ENCODE measurements at regions not wholly inside any gene's neighbourhood (a gene's known extent, or its start where the extent isn't known, plus 50 kb on each side); places are given as distances from the start of the nearest gene placed in this dataset.

DNA sequence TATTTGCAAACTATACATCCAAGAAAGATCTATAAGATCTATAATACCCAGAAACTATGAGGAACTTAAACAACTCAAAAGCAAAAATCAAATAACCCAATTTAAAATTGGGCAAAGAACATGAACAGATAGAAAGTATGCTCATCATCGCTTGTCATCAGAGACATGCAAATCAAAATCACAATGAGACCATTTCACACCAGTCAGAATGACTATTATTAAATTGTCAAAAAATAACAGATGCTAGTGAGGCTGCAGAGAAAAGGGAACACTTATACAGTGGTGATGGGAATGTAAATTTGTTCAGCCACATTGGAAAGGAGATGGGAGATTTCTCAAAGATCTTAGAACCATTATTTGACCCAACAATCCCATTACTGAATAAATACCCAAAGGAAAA is 1451.7 kb upstream of the ADGRL3 start:
- TF ChIP-seq, protein P1, sequence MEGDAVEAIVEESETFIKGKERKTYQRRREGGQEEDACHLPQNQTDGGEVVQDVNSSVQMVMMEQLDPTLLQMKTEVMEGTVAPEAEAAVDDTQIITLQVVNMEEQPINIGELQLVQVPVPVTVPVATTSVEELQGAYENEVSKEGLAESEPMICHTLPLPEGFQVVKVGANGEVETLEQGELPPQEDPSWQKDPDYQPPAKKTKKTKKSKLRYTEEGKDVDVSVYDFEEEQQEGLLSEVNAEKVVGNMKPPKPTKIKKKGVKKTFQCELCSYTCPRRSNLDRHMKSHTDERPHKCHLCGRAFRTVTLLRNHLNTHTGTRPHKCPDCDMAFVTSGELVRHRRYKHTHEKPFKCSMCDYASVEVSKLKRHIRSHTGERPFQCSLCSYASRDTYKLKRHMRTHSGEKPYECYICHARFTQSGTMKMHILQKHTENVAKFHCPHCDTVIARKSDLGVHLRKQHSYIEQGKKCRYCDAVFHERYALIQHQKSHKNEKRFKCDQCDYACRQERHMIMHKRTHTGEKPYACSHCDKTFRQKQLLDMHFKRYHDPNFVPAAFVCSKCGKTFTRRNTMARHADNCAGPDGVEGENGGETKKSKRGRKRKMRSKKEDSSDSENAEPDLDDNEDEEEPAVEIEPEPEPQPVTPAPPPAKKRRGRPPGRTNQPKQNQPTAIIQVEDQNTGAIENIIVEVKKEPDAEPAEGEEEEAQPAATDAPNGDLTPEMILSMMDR (conservative IDR thresholded peaks at IDR 0.05; ENCODE audit: low read depth, low read length): no peak
- TF ChIP-seq EZH2 (IDR thresholded peaks at IDR 0.05; ENCODE audit: borderline replicate concordance, low read depth, low read length, poor library complexity, severe bottlenecking): no peak
- intact Hi-C loops (cut with micrococcal nuclease; ENCODE audit: unreplicated experiment): no loop called here
- no peaks in the 10 kb centered on the region for H3K9me3 ChIP-seq (ENCODE audit: low read depth, low read length, poor library complexity, severe bottlenecking)
- ChIA-PET CTCF (no interaction called here), POLR2A (ENCODE audit: low non-redundant PET) (no interaction called here)
- no peaks in the 10 kb centered on the region for H3K36me3 ChIP-seq (ENCODE audit: insufficient read depth, low read length, poor library complexity, severe bottlenecking)
- H3K4me1 ChIP-seq (ENCODE audit: insufficient read depth, low read length, poor library complexity, severe bottlenecking): no peaks in the 10 kb centered on the region
- no peaks in the 10 kb centered on the region for H3K27me3 ChIP-seq (replicated peaks; ENCODE audit: insufficient read depth, low read depth, low read length, poor library complexity)
- no peak overlapping the region for H3K27ac ChIP-seq (ENCODE audit: low read depth, low read length, poor library complexity, severe bottlenecking)
- no peak for DNase-seq (ENCODE audit: low spot score)
- BruUV-seq (replicated peaks): no TSS peak
- H3K4me3 ChIP-seq (ENCODE audit: low read depth, low read length, poor library complexity, severe bottlenecking): no peak overlapping the region

DNA sequence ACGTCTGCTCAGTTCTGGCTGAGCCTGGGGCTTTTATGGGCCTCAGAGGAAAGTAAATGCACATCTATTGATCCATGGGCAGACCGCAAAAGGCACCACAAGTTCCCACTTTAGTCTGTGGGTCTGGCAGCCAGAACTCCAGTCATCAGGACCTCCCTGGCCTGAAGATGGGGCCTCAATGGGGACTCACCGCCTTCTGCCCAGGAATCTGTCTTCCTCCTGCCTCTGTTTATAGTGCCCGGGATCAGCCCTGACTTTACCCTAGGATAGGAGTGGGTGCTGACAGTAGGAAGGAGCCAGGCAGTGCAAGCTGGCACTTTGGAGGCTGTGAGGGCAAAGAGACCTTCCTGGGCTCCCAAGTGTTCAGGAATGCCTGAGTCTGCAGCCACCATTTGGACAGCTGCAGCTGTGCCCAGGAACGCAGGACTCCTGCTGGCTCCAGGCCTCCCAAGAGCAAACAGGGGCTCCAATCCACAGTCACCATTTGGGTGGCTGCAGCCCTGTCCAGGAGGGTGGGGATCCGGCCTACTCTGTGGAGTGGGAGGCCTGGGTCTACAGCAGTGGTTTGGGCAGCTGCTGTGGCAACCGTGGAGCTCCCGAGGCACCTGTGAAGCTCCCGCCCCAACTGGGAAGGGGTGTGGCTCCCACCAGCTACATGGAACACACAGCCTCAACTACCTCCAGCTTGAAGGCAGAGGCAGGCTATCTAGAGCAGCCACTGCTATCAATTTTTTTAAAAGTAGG is 1440.9 kb upstream of the ADGRL3 start:
- H3K9me3 ChIP-seq (ENCODE audit: low read depth, low read length, poor library complexity, severe bottlenecking): no peaks in the 10 kb centered on the region
- POLR2A ChIA-PET (ENCODE audit: low non-redundant PET): no interaction called here
- H3K27ac ChIP-seq (ENCODE audit: low read depth, low read length, poor library complexity, severe bottlenecking): no peak overlapping the region
- BruUV-seq (replicated peaks): no TSS peak
- no peak overlapping the region for H3K4me3 ChIP-seq (ENCODE audit: low read depth, low read length, poor library complexity, severe bottlenecking)
- CTCF ChIA-PET: no interaction called here
- no peaks in the 10 kb centered on the region for H3K27me3 ChIP-seq (replicated peaks; ENCODE audit: insufficient read depth, low read depth, low read length, poor library complexity)
- H3K4me1 ChIP-seq (ENCODE audit: insufficient read depth, low read length, poor library complexity, severe bottlenecking): no peaks in the 10 kb centered on the region
- intact Hi-C loops (cut with micrococcal nuclease; ENCODE audit: unreplicated experiment): no loop called here
- H3K36me3 ChIP-seq (ENCODE audit: insufficient read depth, low read length, poor library complexity, severe bottlenecking): no peaks in the 10 kb centered on the region
- DNase-seq (ENCODE audit: low spot score): no peak
- TF ChIP-seq, protein P1 (conservative IDR thresholded peaks at IDR 0.05; ENCODE audit: low read depth, low read length): no peak
- no peak for TF ChIP-seq EZH2 (IDR thresholded peaks at IDR 0.05; ENCODE audit: borderline replicate concordance, low read depth, low read length, poor library complexity, severe bottlenecking)

DNA sequence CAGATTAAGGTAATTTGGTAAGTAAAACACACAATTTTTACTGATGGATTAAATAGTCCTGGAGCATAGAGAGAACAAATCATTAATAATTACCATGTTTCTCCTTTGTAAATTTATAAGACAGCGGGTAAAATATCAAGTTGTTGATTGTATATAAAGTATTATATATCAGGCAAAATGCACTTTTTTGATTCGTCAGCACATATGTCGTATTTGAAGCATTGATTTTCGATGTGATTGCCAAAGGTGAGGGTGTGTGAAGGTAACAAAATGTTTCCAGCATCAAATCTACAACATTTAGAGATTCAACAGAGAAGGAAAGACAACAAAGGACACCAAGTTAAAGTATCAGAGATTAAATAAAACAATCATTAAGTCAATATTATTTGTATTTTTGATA is 1437.8 kb upstream of the ADGRL3 start:
- DNase-seq (ENCODE audit: low spot score): no peak
- Histone ChIP-seq H3K9me3 (ENCODE audit: low read depth, low read length, poor library complexity, severe bottlenecking) (no peaks in the 10 kb centered on the region), H3K36me3 (ENCODE audit: insufficient read depth, low read length, poor library complexity, severe bottlenecking) (no peaks in the 10 kb centered on the region), H3K27me3 (replicated peaks; ENCODE audit: insufficient read depth, low read depth, low read length, poor library complexity) (no peaks in the 10 kb centered on the region), H3K27ac (ENCODE audit: low read depth, low read length, poor library complexity, severe bottlenecking) (no peak overlapping the region), H3K4me1 (ENCODE audit: insufficient read depth, low read length, poor library complexity, severe bottlenecking) (no peaks in the 10 kb centered on the region), H3K4me3 (ENCODE audit: low read depth, low read length, poor library complexity, severe bottlenecking) (no peak overlapping the region)
- BruUV-seq (replicated peaks): no TSS peak
- CTCF ChIA-PET: no interaction called here
- POLR2A ChIA-PET (ENCODE audit: low non-redundant PET): no interaction called here
- TF ChIP-seq, protein P1 (conservative IDR thresholded peaks at IDR 0.05; ENCODE audit: low read depth, low read length): no peak
- TF ChIP-seq EZH2 (IDR thresholded peaks at IDR 0.05; ENCODE audit: borderline replicate concordance, low read depth, low read length, poor library complexity, severe bottlenecking): no peak
- intact Hi-C loops (cut with micrococcal nuclease; ENCODE audit: unreplicated experiment): no loop called here
